ENCODE measurements at regions not wholly inside any gene's neighbourhood (a gene's known extent, or its start where the extent isn't known, plus 50 kb on each side); places are given as distances from the start of the nearest gene placed in this dataset.

- H3K27ac ChIP-seq (ENCODE audit: low read length, poor library complexity, severe bottlenecking), result no peak overlapping the region
- H3K4me2 ChIP-seq (ENCODE audit: low read length, poor library complexity, severe bottlenecking), result no peak overlapping the region
- H3K18ac ChIP-seq (ENCODE audit: low read depth in 1 of 2, low read length in 2 of 2), result no peak overlapping the region
- peaks cover 4% of the 10 kb centered on the region for H3K4me1 ChIP-seq (ENCODE audit: control insufficient read depth, insufficient read depth, low read depth, low read length)
- H3K4me3 ChIP-seq (ENCODE audit: insufficient read depth in 1 of 2, low read depth in 1 of 2, low read length in 2 of 2), result no peak overlapping the region
- 68% methylated on average over 5 of the region's 6 CpGs for WGBS
- H3K79me1 ChIP-seq (replicated peaks; ENCODE audit: low read length, poor library complexity, severe bottlenecking), result no peaks in the 10 kb centered on the region
- no peak overlapping the region for H4K91ac ChIP-seq (ENCODE audit: low read length)
- H3K27me3 ChIP-seq (ENCODE audit: control insufficient read depth in 1 of 2, insufficient read depth in 1 of 2, low read length in 2 of 2), result peaks cover 0 to 3% of the 10 kb centered on the region in 2 experiments
- H3K9ac ChIP-seq (ENCODE audit: low read length), result no peak overlapping the region
- no peak overlapping the region for H2BK12ac ChIP-seq (ENCODE audit: low read length in 2 of 2)
- H2AFZ ChIP-seq (ENCODE audit: low read depth, low read length), result no peak overlapping the region
- H2BK15ac ChIP-seq (ENCODE audit: low read depth, poor library complexity, severe bottlenecking), result no peak overlapping the region
- H4K8ac ChIP-seq (ENCODE audit: low read length), result no peak overlapping the region
- no peak overlapping the region for H3K23ac ChIP-seq (ENCODE audit: low read length in 2 of 2)
- no peak for DNase-seq
- no peaks in the 10 kb centered on the region for H3K9me3 ChIP-seq (ENCODE audit: control insufficient read depth, low read length)
- no peak overlapping the region for H3K14ac ChIP-seq (ENCODE audit: low read length in 2 of 2)
- no peak overlapping the region for H2BK120ac ChIP-seq (ENCODE audit: low read depth, low read length)
- no peaks in the 10 kb centered on the region for H3K36me3 ChIP-seq (ENCODE audit: control insufficient read depth in 1 of 2, insufficient read depth in 2 of 2, low read depth in 1 of 2, low read length in 2 of 2)
- no peak overlapping the region for H2BK5ac ChIP-seq (ENCODE audit: low read depth, low read length, poor library complexity, severe bottlenecking)
- H3K4ac ChIP-seq (ENCODE audit: low read depth in 1 of 2, low read length in 2 of 2), result no peak overlapping the region
- H2AK5ac ChIP-seq (ENCODE audit: low read length, severe bottlenecking), result no peak overlapping the region
Observed at GRCh38 chr9:32260151-32260862, 124.1 kb upstream of the ACO1 start.

GRCh38 chr9:32264170-32264864 is 120.1 kb upstream of the ACO1 start:
- H2BK120ac ChIP-seq (ENCODE audit: low read depth, low read length), result no peak overlapping the region
- no peak overlapping the region for H4K91ac ChIP-seq (ENCODE audit: low read length)
- peaks cover 4% of the 10 kb centered on the region for H3K4me1 ChIP-seq (ENCODE audit: control insufficient read depth, insufficient read depth, low read depth, low read length)
- H2BK12ac ChIP-seq (ENCODE audit: low read length in 2 of 2), result no peak overlapping the region
- WGBS, result 50% methylated on average over 5 of the region's 6 CpGs
- H3K14ac ChIP-seq (ENCODE audit: low read length in 2 of 2), result no peak overlapping the region
- no peak overlapping the region for H3K4me2 ChIP-seq (ENCODE audit: low read length, poor library complexity, severe bottlenecking)
- no peaks in the 10 kb centered on the region for H3K79me1 ChIP-seq (replicated peaks; ENCODE audit: low read length, poor library complexity, severe bottlenecking)
- H3K27me3 ChIP-seq (ENCODE audit: control insufficient read depth in 1 of 2, insufficient read depth in 1 of 2, low read length in 2 of 2), result peaks cover 0 to 3% of the 10 kb centered on the region in 2 experiments
- H3K9ac ChIP-seq (ENCODE audit: low read length), result no peak overlapping the region
- no peaks in the 10 kb centered on the region for H3K36me3 ChIP-seq (ENCODE audit: control insufficient read depth in 1 of 2, insufficient read depth in 2 of 2, low read depth in 1 of 2, low read length in 2 of 2)
- H2BK15ac ChIP-seq (ENCODE audit: low read depth, poor library complexity, severe bottlenecking), result no peak overlapping the region
- H3K4me3 ChIP-seq (ENCODE audit: insufficient read depth in 1 of 2, low read depth in 1 of 2, low read length in 2 of 2), result no peak overlapping the region
- no peak overlapping the region for H4K8ac ChIP-seq (ENCODE audit: low read length)
- no peak overlapping the region for H2AFZ ChIP-seq (ENCODE audit: low read depth, low read length)
- H2BK5ac ChIP-seq (ENCODE audit: low read depth, low read length, poor library complexity, severe bottlenecking), result no peak overlapping the region
- no peak overlapping the region for H3K18ac ChIP-seq (ENCODE audit: low read depth in 1 of 2, low read length in 2 of 2)
- H2AK5ac ChIP-seq (ENCODE audit: low read length, severe bottlenecking), result no peak overlapping the region
- no peak overlapping the region for H3K4ac ChIP-seq (ENCODE audit: low read depth in 1 of 2, low read length in 2 of 2)
- DNase-seq, result no peak
- H3K23ac ChIP-seq (ENCODE audit: low read length in 2 of 2), result no peak overlapping the region
- no peaks in the 10 kb centered on the region for H3K9me3 ChIP-seq (ENCODE audit: control insufficient read depth, low read length)
- no peak overlapping the region for H3K27ac ChIP-seq (ENCODE audit: low read length, poor library complexity, severe bottlenecking)

GRCh38 chr9:32265037-32265436 is 119.4 kb upstream of the ACO1 start:
- no peak overlapping the region for H3K4ac ChIP-seq (ENCODE audit: low read depth in 1 of 2, low read length in 2 of 2)
- H2AFZ ChIP-seq (ENCODE audit: low read depth, low read length), result no peak overlapping the region
- peaks cover 0 to 3% of the 10 kb centered on the region in 2 experiments for H3K27me3 ChIP-seq (ENCODE audit: control insufficient read depth in 1 of 2, insufficient read depth in 1 of 2, low read length in 2 of 2)
- H2BK5ac ChIP-seq (ENCODE audit: low read depth, low read length, poor library complexity, severe bottlenecking), result no peak overlapping the region
- no peak overlapping the region for H3K27ac ChIP-seq (ENCODE audit: low read length, poor library complexity, severe bottlenecking)
- no peak overlapping the region for H4K8ac ChIP-seq (ENCODE audit: low read length)
- H3K4me1 ChIP-seq (ENCODE audit: control insufficient read depth, insufficient read depth, low read depth, low read length), result peaks cover 4% of the 10 kb centered on the region
- H3K4me2 ChIP-seq (ENCODE audit: low read length, poor library complexity, severe bottlenecking), result no peak overlapping the region
- H3K14ac ChIP-seq (ENCODE audit: low read length in 2 of 2), result no peak overlapping the region
- H2BK120ac ChIP-seq (ENCODE audit: low read depth, low read length), result no peak overlapping the region
- H2AK5ac ChIP-seq (ENCODE audit: low read length, severe bottlenecking), result no peak overlapping the region
- no peak overlapping the region for H2BK12ac ChIP-seq (ENCODE audit: low read length in 2 of 2)
- H3K9ac ChIP-seq (ENCODE audit: low read length), result no peak overlapping the region
- no peaks in the 10 kb centered on the region for H3K9me3 ChIP-seq (ENCODE audit: control insufficient read depth, low read length)
- 83% methylated on average over 3 of the region's 3 CpGs for WGBS
- H3K4me3 ChIP-seq (ENCODE audit: insufficient read depth in 1 of 2, low read depth in 1 of 2, low read length in 2 of 2), result no peak overlapping the region
- no peaks in the 10 kb centered on the region for H3K79me1 ChIP-seq (replicated peaks; ENCODE audit: low read length, poor library complexity, severe bottlenecking)
- H3K36me3 ChIP-seq (ENCODE audit: control insufficient read depth in 1 of 2, insufficient read depth in 2 of 2, low read depth in 1 of 2, low read length in 2 of 2), result no peaks in the 10 kb centered on the region
- DNase-seq, result no peak
- H2BK15ac ChIP-seq (ENCODE audit: low read depth, poor library complexity, severe bottlenecking), result no peak overlapping the region
- no peak overlapping the region for H3K23ac ChIP-seq (ENCODE audit: low read length in 2 of 2)
- no peak overlapping the region for H4K91ac ChIP-seq (ENCODE audit: low read length)
- H3K18ac ChIP-seq (ENCODE audit: low read depth in 1 of 2, low read length in 2 of 2), result no peak overlapping the region

GRCh38 chr9:32278991-32279390 is 105.5 kb upstream of the ACO1 start:
- Histone ChIP-seq H2AK5ac (ENCODE audit: low read length, severe bottlenecking) (no peak overlapping the region), H4K8ac (ENCODE audit: low read length) (no peak overlapping the region), H3K79me1 (replicated peaks; ENCODE audit: low read length, poor library complexity, severe bottlenecking) (no peaks in the 10 kb centered on the region), H2BK5ac (ENCODE audit: low read depth, low read length, poor library complexity, severe bottlenecking) (no peak overlapping the region), H3K9ac (ENCODE audit: low read length) (no peak overlapping the region), H2BK15ac (ENCODE audit: low read depth, poor library complexity, severe bottlenecking) (no peak overlapping the region), H4K91ac (ENCODE audit: low read length) (no peak overlapping the region), H2AFZ (ENCODE audit: low read depth, low read length) (no peak overlapping the region), H3K4me2 (ENCODE audit: low read length, poor library complexity, severe bottlenecking) (no peak overlapping the region), H2BK12ac (ENCODE audit: low read length in 2 of 2) (no peak overlapping the region), H3K18ac (ENCODE audit: low read depth in 1 of 2, low read length in 2 of 2) (no peak overlapping the region), H3K36me3 (ENCODE audit: control insufficient read depth in 1 of 2, insufficient read depth in 2 of 2, low read depth in 1 of 2, low read length in 2 of 2) (no peaks in the 10 kb centered on the region), H3K9me3 (ENCODE audit: control insufficient read depth, low read length) (no peaks in the 10 kb centered on the region), H3K4me3 (ENCODE audit: insufficient read depth in 1 of 2, low read depth in 1 of 2, low read length in 2 of 2) (no peak overlapping the region), H3K14ac (ENCODE audit: low read length in 2 of 2) (no peak overlapping the region), H3K4ac (ENCODE audit: low read depth in 1 of 2, low read length in 2 of 2) (no peak overlapping the region), H3K27me3 (ENCODE audit: control insufficient read depth in 1 of 2, insufficient read depth in 1 of 2, low read length in 2 of 2) (no peaks in the 10 kb centered on the region), H3K23ac (ENCODE audit: low read length in 2 of 2) (no peak overlapping the region), H3K4me1 (ENCODE audit: control insufficient read depth, insufficient read depth, low read depth, low read length) (no peaks in the 10 kb centered on the region), H2BK120ac (ENCODE audit: low read depth, low read length) (no peak overlapping the region), H3K27ac (ENCODE audit: low read length, poor library complexity, severe bottlenecking) (no peak overlapping the region)
- no peak for DNase-seq
